Activated CD4-positive, CD25-positive, alpha-beta regulatory T cell (primary cell): ENCODE measurements at regions not wholly inside any gene's neighbourhood (a gene's known extent, or its start where the extent isn't known, plus 50 kb on each side); places are given as distances from the start of the nearest gene placed in this dataset.
"Not testable (repeated sequence)": the region's sequence is repeated elsewhere in the genome, so short reads cannot be mapped to it uniquely, and the experiment has no call there.

Experiments
- DNase-seq, 4 experiments: peaks; one replicate each; lab custom pipeline; 2025; lab: John Stamatoyannopoulos, UW

DNA sequence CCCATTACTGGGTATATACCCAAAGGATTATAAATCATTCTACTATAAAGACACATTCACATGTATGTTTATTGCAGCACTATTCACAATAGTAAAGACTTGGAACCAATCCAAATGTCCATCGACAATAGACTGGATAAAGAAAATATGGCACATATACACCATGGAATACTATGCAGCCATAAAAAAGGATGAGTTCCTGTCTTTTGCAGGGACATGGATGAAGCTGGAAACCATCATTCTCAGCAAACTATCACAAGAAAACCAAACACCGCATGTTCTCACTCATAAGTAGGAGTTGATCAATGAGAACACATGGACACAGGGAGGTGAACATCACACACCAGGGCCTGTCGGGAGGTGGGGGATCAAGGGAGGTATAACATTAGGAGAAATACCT, 62.2 kb upstream of the FBXL17 start:
- not testable (repeated sequence) for DNase-seq

DNA sequence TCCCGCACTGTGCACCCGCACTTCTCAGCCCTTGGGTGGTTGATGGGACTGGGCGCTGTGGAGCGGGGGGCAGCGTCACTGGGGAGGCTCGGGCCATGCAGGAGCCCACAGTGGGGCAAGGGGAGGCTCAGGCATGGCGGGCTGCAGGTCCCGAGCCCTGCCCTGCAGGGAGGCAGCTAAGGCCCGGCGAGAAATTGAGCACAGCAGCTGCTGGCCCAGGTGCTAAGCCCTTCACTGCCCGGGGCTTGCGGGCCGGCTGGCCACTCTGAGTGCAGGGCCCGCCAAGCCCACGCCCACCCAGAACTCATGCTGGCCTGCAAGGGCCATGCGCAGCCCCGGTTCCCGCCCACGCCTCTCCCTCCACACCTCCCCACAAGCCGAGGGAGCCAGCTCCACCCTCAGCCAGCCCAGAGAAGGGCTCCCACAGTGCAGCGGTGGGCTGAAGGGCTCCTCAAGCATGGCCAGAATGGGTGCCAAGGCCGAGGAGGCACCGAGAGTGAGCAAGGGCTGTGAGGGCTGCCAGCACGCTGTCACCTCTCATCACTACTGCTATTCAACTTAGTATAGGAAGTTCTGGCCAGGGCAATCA, 60.3 kb upstream of the FBXL17 start:
- DNase-seq = not testable (repeated sequence)

DNA sequence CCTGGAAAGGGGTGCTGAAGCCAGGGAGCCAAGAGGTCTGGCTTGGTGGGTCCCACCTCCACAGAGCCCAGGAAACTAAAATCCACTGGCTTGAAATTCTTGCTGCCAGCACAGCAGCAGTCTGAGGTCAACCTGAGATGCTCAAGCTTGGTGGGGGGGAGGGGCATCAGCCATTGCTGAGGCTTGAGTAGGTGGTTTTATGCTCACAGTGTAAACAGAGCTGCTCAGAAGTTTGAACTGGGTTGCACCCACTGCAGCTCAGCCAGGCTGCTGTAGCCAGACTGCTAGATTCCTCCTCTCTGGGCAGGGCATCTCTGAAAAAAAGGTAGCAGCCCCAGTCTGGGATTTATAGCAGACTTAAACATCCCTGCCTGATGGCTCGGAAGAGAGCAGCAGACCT, 55.5 kb upstream of the FBXL17 start:
- DNase-seq = no peak

GRCh38 chr5:108436696-108437095, 54.8 kb upstream of the FBXL17 start:
- DNase-seq = no peak

DNA sequence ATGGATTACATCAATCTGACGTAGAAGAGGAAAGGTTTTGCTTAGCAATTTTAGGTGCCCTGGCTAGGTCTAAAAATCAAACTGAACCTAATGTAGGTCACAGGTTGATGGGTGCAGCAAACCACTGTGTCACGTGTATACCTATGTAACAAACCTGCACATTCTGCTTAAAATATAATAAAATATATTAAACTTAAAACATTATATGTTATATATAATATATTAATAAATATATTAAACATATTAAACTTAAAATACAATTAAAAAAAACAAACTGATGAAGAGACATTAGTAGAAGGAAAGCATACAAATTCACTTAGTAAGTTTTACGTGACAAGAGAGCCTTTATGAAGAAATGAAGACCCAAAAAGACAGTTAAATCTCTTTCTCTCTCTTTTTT, 51.7 kb upstream of the FBXL17 start:
- DNase-seq = no peak

- DNase-seq = no peak
Measured at GRCh38 chr5:108432024-108432423, 50.1 kb upstream of the FBXL17 start.
